ENCODE measurements at regions not wholly inside any gene's neighbourhood (a gene's known extent, or its start where the extent isn't known, plus 50 kb on each side); places are given as distances from the start of the nearest gene placed in this dataset.
"Not testable (repeated sequence)": the region's sequence is repeated elsewhere in the genome, so short reads cannot be mapped to it uniquely, and the experiment has no call there.

DNA sequence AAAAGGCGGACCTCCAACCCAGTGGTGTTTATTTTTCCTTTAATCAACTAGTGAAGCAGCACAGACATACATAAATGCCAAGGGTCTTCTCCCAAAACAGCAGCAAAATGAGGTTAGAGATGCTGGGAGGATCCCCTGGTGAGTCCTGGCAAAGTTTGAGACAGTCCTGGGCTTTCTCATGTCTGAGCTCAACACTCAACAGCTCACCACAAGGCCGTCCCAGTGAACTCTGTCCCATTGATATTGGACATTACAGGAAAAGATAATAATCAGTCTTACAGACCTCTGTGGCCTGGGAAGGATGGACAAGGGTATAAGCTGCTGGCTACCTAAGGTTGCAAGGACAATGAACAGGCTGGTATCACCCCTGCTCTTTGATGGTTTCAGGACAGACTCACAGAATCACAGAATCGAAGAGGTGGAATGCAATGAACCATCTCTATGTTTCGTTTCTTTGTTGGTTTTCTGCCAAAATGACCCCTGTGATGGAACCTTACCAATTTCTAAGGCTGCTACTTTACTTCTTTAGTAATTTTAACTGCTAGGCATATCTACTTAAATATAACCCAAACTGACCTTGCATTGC is 551.8 kb downstream of the RAB28 start:
- no peak for DNase-seq (ENCODE audit: low read depth)

DNA sequence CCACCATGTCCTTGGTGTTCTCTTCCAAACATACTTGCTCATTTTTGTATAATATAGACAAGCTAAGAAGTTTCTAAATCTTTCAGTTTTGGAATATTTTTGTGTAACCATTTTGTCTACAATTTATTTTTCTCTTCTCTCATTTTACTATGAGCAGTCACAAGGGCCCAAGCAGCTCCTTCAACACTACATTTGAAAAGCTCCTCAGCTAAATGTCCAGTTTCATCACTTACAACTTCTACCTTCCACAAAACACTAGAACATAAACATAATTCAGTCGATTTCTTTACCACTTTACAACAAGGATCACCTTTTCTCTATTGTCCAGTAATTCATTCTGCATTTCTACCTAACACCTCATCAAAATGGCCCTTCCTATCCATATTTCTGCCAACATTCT is 554.4 kb downstream of the RAB28 start:
- DNase-seq (ENCODE audit: low read depth): no peak

DNA sequence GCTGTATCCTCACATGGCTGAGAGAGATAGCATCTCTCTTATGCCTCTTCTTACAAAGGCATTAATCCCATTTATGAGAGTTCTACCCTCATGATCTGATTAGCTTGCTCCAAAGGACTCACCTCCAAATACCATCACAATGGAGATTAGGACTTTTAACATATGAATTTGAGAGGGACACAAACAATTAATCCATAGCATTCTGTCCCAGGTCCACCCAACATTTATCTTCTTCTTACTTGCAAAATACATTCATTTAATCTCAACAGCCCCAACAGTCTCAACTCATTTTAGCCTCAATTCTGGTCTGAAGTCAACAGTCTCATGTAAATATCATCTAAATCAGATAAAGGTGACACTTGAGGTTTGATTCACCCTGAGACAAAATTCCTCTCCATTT is 555.4 kb downstream of the RAB28 start:
- DNase-seq (ENCODE audit: low read depth): no peak

DNA sequence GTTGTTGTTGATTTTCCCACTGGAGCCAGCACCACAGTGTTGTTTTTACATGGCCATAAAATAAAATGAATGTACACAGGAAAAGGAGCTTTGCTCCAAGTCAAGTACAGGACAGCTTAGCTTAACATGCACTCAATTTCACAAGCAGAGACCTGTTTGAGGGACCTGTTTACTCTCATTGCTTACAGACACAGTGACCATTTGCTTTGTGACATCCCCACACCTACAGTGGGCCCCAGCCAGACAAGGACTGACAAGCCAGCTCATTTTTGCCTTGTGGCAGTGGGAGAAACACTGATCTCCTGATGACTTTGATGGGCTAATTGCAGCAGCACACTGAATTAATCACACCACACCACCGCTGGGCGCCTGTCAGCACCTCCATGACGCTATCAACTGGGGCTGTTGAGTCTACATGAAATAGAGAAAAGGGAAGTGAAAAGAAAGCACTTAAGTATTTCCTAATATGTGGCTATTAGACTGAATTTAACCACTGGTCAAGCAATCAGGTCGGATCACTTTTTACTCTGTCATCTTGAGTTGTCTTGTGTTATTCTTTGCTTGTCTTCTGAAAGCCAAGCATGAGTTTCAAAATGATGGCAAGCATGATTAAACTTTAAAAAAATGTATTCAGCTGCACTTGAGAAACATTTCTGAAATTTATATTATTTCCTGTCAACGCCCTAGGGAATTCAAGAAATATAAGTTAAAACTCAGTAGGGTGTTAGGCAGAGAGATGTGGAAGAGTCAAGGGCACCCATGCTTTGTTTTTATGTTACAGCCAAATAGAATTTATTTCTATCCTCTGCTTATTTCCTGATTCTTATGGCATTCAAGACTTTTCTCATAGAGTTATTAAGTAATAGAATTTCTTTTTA is 557.7 kb downstream of the RAB28 start:
- no peak for DNase-seq (ENCODE audit: low read depth)

DNA sequence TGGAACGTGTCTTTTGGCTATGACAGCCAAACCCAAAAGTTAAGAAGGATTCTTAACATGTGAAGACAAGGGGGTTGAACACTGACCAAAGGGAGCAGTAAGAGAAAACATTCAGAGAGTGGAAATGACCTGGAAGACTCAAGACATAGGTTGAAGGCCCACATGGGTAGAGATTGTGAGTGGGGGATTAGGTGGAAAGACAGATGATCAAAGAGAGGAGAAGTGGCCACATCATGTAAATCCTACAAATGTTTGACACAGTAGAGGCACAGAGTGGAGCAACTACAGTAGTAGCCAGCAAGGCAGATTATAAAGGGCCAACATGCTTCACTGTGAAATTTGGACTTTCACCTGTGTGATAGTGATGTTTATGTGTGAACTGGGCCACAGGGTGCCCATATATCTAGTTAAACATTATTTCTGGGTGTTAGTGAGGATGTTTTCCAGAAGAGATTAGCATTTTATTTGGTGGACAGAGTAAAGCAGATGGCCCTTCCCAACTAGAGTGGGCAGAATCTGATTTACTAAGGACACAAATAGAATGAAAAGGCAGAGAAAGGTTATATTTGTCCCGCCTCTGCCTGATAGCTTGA is 559.3 kb downstream of the RAB28 start:
- DNase-seq (ENCODE audit: low read depth): no peak

DNA sequence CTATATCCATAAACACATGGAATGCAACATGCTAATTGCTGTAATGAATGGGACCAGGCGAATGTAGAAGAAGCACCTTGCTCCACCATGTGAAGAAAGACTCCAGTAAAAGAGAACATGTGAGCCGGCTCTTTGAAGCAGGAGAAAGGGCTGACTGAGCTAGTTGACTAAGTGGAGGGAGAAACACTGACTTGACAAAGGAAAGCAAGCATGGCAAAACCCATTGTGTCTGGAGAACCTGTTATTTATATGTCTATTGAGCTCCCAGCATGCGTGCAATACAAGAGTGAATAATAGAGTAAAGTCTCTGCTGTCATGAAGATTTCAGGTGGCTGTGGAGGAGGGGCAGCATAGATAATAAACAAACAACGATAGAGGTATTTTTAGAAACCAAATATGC is 559.9 kb downstream of the RAB28 start:
- DNase-seq (ENCODE audit: low read depth): no peak

DNA sequence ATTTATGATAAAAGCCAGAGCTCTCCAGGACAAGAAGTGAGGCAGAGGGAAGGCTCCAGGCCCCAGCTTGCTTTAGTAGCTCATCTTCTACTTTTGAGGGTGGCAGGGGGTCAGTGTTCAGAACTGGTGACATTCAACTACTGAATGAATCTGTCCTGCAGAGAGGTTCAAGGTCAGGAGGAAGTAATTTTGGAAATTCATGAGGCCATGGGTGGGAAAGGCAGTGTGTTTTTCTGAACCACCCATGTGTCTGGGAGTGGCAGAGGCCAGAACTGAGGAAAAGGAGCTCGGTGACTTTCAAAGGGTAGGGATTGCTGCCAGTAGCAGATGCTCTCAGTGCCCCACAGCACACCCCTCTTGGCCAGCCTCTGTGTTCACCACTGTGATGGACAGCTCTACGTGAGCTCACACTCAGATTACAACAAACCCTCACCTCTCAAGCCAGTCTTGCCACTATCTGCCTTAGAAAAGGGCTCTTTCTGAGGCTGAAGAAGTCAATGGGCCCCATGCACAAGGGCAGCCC is 571.2 kb downstream of the RAB28 start:
- no peak for DNase-seq (ENCODE audit: low read depth)

DNA sequence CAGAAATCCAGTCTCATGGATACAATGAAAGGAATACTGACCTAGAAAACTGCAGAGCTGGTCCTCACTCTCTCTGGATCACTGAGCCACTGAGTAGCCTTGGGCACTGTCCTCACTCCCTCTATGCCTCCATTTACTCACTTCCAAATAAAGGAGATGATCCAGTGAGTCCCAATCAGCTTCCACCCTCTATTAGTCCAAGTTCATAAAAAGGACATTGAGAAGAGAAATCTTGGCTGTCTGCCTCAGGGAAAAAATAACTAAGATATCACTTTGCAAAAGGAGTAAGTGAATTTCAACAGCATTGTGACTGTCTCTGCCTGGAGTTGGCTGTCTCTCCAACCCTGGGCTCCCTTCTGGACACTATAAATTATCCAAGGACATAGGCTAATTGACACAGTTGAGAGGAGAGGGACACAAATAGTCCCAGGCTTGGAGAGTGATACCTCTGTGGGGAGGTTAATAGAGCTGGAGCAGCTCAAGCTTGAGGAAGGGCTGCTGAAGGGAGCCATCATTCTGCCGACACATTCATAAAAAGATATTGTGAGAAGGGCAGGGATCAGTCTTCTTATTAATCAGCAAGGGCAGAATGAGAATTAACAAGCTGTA is 572.3 kb downstream of the RAB28 start:
- no peak for DNase-seq (ENCODE audit: low read depth)

DNA sequence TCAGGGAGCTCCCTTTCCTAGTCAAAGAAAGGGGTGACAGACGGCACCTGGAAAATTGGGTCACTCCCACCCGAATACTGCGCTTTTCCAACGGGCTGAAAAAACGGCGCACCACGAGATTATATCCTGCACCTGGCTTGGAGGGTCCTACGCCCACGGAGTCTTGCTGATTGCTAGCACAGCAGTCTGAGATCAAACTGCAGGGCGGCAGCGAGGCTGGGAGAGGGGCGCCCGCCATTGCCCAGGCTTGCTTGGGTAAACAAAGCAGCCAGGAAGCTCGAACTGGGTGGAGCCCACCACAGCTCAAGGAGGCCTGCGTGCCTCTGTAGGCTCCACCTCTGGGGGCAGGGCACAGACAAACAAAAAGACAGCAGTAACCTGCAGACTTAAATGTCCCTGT is 580.5 kb downstream of the RAB28 start:
- not testable (repeated sequence) for DNase-seq (ENCODE audit: low read depth)

DNA sequence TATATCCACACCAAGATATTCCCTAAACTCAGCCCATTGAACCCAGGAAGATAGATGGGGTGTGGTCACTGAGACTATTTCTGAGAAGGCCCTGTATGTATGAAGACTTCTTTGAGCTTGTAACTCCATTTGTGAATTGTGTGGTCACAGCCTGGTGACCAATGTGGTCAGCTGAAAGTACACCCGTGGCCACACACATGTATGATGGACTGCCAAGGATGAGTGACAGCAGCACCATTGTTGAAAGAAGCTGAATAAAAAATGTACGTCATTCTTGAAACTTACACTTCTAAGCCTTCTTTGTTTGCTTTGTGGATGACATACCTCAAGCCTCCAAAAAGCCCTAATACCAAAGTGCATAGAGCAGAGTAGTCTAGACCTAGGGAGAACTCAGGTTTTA is 581.4 kb downstream of the RAB28 start:
- no peak for DNase-seq (ENCODE audit: low read depth)

DNA sequence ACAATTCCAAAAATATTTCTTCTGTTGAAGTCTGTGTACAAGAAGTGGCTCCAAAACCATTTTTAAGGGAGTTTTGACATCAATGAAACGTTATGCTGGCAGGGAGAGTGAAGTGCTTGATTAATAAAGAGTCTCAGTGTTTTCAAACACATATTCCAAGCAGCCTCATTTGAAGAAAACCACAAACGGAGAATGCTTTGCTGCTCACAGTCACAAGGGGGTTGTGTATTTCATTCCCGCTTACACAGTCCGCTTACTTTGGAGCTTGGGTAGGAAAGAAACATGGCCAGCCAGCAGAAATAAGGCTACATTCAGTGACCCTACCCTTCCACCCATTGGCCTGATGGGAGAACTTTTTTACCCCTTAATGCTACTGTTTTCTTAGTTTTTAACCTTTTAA is 586.2 kb downstream of the RAB28 start:
- no peak for DNase-seq (ENCODE audit: low read depth)

DNA sequence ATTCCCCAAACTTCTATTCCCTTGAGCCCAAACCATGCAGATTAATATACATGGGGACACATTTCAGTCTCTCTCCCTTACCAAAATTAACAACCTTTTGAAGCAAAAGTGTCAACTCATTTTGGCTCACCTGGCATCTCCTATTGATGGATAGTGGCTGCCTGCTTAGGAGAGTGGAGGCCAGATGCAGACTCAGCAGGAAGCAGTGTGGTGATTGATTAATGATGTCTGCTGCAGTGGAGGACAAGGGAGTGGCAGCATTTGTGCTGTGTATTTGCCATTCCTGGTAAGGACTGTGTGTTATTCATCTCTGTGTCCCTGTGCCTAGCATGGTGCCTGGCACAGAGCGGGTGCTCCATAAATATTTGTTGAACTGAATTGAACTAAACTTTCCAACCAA is 590.1 kb downstream of the RAB28 start:
- DNase-seq (ENCODE audit: low read depth): no peak

DNA sequence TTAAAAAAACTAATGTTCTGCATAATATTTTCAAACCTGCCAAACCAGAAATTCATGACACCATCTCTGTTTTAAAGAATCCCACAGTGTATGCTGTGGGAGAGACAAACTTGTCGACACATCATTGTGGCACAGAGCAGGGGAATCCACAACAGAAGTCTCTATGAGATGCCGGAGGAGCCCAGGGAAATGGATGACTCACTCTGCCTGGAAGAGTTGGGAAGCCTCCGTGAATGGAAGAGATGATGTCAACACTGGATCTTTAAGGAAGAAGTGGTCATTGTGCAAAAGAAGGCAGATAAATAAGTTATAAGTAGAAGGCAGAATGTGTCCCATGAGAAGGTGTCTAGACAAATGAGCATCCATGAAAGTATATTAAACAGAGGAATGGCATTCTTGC is 595.1 kb downstream of the RAB28 start:
- no peak for DNase-seq (ENCODE audit: low read depth)

DNA sequence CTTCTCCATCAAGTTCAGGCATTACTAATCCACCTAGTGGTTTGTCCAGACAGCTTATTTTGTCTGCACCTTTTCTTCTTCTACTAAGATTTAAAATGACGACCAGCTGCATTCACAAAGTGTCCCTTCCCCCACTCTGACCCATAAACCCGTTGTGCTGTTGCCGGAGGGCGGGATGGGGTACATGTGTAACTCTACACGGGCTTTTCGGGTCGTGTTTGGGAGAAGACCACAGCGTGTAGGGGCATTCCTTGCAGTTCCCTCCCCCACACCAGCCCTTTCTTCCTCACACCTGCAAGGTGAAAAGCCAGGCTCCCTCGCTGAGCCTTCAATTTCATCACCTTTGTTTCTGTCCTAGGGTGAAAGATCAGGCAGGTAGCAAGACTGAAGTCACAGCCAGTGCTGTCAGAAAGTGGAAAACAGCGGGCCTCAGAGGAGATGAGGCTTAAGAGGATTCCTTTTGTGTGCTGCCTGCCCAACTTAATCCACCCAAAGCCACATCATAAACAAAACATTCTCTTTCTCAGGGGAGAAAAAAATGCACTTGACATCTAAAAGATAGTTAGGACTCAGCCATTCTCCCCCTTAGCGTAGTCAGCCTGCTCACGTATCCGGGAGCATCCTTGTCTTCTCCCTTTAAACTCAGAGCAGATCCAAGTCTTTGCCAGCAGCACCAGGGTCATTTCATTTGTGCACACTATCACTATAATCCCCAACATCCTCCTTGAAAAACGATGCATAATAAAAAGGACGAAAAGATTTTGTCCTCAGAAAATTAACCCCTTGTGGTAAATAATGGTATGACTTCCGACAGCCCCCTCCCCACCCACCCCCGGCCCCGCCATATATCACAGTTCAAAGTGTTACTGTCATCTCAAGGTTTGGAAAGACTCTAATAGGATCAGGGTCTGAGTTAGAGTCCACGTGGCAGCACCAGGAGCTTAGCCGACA is 599.0 kb downstream of the RAB28 start:
- no peak for DNase-seq (ENCODE audit: low read depth)

DNA sequence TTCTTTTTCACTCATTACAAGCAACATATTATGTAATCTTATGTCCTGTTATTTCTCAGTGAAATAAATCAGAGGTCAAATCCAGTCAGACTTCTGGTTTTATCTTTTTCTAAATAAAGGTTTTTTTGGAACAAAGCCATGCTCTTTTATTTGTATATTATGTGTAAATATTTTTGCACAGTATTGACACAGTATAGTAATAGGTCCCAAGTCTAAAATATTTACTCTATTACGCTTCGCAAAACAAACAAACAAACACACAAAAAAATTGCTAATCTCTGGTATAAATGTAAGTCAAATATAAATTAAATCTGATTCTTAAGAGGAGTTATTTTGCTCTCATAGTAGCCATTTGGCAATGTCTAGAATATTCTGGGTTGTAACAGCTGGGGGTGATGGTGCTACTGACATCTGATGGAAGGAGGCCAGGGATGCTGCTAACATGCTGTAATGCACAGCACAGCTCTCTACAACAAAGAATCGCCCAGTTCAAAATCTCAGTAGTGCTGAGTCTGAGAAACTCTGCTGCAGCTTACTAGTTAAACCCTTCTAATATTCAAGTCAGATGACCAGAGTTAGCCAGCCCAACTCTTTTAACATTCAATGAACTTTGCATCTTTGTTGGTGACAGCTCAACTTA is 602.1 kb downstream of the RAB28 start:
- no peak for DNase-seq (ENCODE audit: low read depth)

DNA sequence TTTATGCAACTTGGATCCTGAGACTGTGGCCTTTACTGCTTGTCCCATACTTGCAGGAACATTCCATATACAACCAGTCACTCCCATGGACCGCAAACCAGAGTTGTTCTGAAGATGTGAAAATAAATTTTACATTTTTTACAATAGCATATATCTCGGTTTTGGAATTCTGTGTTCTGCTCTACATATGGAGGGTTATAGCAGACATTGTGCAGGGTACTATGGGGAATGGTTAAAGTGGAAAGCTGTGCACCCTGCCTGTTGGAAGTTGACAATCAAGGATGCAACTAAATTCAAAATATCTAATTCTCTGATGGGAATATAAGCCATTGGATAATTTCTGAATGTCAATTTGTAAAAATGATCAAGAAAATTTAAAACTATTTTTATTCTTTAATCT is 603.3 kb downstream of the RAB28 start:
- DNase-seq (ENCODE audit: low read depth): no peak

DNA sequence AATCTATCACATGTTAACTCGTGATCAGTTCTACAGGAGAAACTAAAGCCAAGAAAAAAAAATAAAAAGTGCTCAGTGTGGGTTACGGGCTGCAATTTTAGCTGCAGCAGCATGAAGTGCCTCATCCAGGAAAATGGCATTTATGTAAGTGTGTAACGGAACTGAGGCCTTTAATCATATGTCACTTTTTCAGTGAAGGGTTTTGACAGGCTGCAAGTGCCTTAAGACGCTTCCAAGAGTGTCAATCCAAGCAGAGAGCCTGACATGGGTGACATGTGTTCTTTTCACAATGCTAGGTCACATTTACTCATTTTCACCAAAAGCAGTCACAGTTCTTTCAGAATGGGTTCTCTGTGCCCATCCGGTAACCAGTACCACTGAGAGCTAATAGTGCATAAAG is 604.6 kb downstream of the RAB28 start:
- no peak for DNase-seq (ENCODE audit: low read depth)

DNA sequence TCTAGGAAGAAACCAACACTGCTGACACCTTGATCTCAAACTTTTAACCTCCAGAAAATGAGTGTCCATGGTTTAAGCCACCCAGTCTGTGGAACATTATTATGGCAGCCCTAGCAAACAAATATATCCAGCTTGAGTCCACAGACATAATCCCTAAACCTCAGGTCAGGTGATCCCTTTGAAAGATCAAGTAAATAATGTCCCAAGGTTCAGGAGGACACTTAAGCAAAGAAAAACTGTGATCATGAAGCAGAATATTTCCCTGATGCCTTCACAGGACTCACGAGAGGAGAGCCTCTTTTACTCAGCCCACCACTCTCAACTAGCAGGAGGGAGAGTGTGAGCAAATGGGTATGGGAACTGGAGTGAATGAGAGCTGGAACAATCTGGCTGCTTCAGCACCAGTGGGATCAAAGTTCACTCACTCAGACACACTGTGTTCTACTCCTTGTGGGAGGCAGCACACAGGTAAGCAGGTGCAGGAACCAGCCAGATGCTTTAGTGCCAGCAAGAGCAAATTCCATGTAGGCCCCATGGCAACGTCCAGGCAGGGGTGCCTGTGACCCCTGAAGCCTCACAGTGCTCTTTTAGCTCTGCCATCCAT is 608.4 kb downstream of the RAB28 start:
- DNase-seq (ENCODE audit: low read depth): no peak

DNA sequence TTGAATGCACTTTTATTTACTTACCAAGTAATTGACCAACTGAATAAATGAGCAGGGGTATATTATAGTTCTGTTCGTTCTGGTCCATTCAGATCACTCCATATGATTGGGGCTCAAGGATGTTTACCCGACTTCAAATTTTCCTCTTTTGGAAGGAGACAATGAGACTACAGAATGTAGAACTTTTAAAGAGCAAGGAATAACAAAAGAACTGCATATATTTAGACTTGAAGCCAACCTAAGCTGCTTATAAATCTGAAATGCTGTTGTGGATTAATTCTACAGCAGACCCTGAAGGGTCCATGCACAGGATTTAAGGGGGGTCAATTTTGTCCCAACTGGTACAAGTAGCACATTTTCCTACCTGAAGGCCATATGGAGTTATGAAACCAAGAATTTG is 610.8 kb downstream of the RAB28 start:
- DNase-seq (ENCODE audit: low read depth): no peak

DNA sequence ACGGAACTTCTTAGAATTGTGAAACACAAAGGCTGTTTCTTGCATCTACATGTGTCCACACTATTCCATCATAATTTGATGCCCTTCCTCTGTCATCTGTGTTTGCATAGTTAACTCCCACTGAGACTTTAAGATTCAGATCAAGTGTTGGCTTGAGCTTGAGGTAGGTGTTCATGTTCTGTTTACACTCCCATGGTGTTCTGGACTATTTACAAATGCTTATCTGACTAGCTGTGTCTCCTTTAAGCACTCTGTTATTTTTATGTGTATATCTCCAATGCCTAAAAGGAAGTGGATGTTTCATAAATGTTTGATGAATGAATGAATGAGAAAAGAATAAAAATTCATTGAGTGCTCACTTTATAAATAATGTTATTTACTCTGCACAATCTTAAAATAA is 622.7 kb downstream of the RAB28 start:
- DNase-seq (ENCODE audit: low read depth): no peak
